ENCODE measurements at regions not wholly inside any gene's neighbourhood (a gene's known extent, or its start where the extent isn't known, plus 50 kb on each side); places are given as distances from the start of the nearest gene placed in this dataset.

DNA sequence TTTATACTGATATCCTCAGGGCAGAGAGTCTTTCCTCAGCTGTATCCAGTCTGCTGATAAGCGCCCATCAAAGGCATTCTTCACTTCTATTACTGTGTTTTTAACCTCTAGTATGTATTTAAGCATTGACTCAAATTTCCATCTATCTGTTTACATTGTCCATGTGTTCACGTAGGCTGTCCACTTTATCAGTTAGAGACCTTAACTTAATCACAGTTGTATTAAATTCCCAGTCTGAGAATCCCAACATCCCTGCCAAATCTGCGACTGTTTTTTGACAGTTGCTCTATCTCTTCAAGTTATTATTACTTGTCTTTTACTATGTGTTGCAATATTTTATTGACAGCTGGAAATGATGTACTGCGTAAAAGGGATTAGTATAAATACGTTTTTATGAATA lies 1613.7 kb upstream of the MIR17HG start:
- TF ChIP-seq, protein P1, sequence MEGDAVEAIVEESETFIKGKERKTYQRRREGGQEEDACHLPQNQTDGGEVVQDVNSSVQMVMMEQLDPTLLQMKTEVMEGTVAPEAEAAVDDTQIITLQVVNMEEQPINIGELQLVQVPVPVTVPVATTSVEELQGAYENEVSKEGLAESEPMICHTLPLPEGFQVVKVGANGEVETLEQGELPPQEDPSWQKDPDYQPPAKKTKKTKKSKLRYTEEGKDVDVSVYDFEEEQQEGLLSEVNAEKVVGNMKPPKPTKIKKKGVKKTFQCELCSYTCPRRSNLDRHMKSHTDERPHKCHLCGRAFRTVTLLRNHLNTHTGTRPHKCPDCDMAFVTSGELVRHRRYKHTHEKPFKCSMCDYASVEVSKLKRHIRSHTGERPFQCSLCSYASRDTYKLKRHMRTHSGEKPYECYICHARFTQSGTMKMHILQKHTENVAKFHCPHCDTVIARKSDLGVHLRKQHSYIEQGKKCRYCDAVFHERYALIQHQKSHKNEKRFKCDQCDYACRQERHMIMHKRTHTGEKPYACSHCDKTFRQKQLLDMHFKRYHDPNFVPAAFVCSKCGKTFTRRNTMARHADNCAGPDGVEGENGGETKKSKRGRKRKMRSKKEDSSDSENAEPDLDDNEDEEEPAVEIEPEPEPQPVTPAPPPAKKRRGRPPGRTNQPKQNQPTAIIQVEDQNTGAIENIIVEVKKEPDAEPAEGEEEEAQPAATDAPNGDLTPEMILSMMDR (IDR thresholded peaks at IDR 0.05; ENCODE audit: insufficient read depth, low read length), result no peak
- DNase-seq (ENCODE audit: low read depth), result no peak
- H3K4me3 ChIP-seq (ENCODE audit: low read depth, low read length), result no peak overlapping the region

DNA sequence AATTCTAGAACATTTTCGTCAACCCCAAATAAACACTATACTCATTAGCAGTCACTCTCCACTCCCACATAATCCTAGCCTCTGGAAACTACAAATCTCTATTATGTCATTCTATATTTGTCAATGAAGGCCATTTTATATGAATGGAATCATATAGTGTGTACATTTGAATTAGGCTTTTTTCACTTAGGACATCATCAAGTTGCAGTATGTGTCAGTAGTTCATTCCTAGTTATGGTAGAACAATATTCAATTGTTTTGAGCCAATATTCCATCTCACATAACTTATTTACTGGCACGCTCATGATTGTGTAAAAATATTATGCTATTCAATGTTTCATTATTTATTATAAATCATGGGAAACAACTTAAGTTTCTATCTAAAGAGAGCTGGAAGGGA lies 1610.4 kb upstream of the MIR17HG start:
- DNase-seq (ENCODE audit: low read depth), result no peak
- TF ChIP-seq, protein P1 (IDR thresholded peaks at IDR 0.05; ENCODE audit: insufficient read depth, low read length), result no peak
- no peak overlapping the region for H3K4me3 ChIP-seq (ENCODE audit: low read depth, low read length)

DNA sequence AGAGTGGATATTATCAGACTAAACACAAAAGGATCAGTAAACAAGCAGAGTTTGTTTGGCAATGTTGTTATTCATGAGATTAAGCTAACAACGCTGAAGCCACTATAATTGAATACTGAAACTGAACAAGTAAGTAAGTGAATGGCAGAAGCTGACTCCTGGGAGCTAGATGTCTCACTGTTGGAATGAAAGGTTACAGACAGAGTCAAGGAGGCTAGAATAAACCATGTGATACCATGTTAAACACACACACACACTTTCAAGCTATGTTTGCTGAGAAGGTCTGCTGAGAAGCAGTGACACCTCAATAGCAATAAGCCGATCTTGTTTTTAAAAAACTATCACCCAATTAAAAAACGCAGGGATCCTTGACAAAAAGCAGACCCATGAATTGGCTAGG lies 1609.4 kb upstream of the MIR17HG start:
- no peak for DNase-seq (ENCODE audit: low read depth)
- TF ChIP-seq, protein P1 (IDR thresholded peaks at IDR 0.05; ENCODE audit: insufficient read depth, low read length), result no peak
- H3K4me3 ChIP-seq (ENCODE audit: low read depth, low read length), result no peak overlapping the region

DNA sequence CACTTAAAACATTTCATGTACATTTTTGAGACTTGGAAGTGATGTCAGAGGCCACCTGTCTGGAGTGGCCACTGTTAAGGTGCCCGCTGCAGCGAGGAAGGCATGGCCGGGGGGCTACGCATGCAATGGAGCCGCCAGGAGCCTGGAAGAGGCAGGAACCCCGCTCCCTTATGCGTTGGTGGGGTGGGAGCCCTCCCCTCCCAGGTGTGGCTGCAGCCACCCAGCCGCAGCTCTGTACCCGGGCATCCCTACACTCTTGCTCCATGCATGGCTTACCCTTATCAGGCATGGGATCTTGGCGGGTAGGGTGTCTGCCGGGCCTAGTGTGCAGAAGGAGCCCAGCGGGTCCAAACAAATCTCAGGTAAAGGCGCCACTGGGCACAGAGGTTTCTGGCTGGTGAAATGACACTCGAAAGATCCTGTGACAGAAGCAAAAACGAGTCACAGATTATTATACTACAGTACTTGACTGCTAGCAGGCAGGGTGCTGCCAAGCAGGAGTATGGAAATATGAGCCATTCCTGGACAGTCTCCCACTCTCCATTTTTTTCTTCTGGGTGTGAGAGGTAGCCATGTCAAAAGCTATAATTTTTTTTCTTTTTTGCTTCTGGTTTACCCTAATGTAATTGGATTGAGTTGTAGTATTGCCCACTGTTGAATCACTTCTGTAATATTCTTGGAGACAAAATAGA lies 1606.3 kb upstream of the MIR17HG start:
- TF ChIP-seq, protein P1 (IDR thresholded peaks at IDR 0.05; ENCODE audit: insufficient read depth, low read length), result no peak
- no peak for DNase-seq (ENCODE audit: low read depth)

DNA sequence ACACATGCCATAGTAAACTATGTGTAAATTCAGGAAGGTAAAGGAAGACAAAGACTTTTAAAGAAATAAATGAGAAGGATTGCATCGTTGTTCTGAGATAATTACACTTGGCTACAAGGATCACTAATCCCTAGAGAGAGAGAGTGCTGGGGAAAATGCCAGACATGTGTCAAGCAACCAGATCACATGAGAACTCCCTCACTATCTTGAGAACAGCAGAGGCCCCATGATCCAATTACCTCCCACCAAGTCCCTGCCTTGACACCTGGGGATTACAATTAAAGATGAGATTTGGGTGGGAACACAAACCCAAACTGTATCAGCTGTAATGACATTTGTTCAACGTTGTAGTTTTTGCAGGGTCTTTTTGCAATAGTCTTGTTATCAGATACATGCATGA lies 1600.9 kb upstream of the MIR17HG start:
- TF ChIP-seq, protein P1 (IDR thresholded peaks at IDR 0.05; ENCODE audit: insufficient read depth, low read length), result no peak
- H3K4me3 ChIP-seq (ENCODE audit: low read depth, low read length), result no peak overlapping the region
- DNase-seq (ENCODE audit: low read depth), result no peak

More for the DNA sequence above, 1606.3 kb upstream of the MIR17HG start:
- H3K4me3 ChIP-seq (ENCODE audit: low read depth, low read length), result no peak overlapping the region

DNA sequence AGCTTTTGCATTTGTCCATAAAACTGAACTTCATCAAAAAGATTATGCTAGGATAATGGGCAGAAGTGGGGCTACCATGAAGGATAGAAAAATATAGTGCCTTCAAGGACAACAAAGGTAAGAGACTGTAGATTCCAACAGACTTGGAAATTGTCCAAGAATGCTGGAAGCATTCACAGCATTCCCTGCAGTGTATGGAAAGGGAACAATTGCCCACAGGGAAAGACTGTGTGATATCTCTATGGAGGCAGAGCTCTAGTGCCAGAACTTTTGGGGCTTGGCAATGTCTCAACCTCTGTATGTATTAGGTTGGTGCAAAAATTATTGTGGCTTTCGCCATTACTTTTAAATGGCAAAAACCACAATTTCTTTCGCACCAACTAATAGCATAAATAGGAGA lies 1598.8 kb upstream of the MIR17HG start:
- TF ChIP-seq, protein P1 (IDR thresholded peaks at IDR 0.05; ENCODE audit: insufficient read depth, low read length), result no peak
- DNase-seq (ENCODE audit: low read depth), result no peak
- H3K4me3 ChIP-seq (ENCODE audit: low read depth, low read length), result no peak overlapping the region

DNA sequence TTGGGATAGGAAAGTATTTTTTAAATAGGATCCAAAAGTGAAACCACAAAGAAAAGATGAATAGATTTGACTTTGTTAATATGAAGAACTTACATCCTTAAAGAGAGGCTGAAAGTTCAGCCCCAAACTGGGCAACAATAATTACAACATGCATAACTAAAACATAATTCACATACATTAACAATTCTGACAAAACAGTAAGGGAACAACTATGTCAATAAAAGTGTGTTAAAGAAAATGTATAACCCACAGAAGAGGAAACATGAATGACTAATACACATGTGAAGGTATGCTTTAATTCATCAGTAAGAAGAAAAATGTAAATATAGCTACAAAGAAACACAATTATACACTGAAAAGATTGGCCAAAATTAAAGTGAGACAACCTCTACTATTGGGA lies 1597.6 kb upstream of the MIR17HG start:
- TF ChIP-seq, protein P1 (IDR thresholded peaks at IDR 0.05; ENCODE audit: insufficient read depth, low read length), result no peak
- no peak for DNase-seq (ENCODE audit: low read depth)
- no peak overlapping the region for H3K4me3 ChIP-seq (ENCODE audit: low read depth, low read length)
